Liver (tissue), 8 donors: ENCODE measurements at regions not wholly inside any gene's neighbourhood (a gene's known extent, or its start where the extent isn't known, plus 50 kb on each side); places are given as distances from the start of the nearest gene placed in this dataset.

ENCODE experiments used
- DNase-seq: peaks from one replicate; pipeline ENCODE4 v3.0.0-alpha.2; 2017; ENCODE audit warnings: low spot score
- H3K27ac ChIP-seq, 2 donors: one replicate each; pipeline ENCODE4 v1.7.0; 2013; ENCODE audit warnings: inconsistent platforms in 2 of 2, low read length in 2 of 2, control low read depth in 1 of 2, low read depth in 1 of 2, mild to moderate bottlenecking in 1 of 2
- H3K27me3 ChIP-seq, 4 donors: one replicate each; pipeline versions ENCODE4 v1.6.1 to v1.7.0; 2013; ENCODE audit warnings: low read length in 3 of 4, inconsistent platforms in 1 of 4, mild to moderate bottlenecking in 1 of 4, moderate library complexity in 1 of 4; ENCODE audit not compliant: control insufficient read depth in 4 of 4, insufficient read depth in 4 of 4
- H3K36me3 ChIP-seq, 4 donors: one replicate each; pipeline versions ENCODE4 v1.6.1 to v1.7.0; 2013; ENCODE audit warnings: low read length in 3 of 4, mild to moderate bottlenecking in 3 of 4, low read depth in 1 of 4, moderate library complexity in 1 of 4; ENCODE audit not compliant: control insufficient read depth in 4 of 4, insufficient read depth in 3 of 4
- H3K4me1 ChIP-seq, 4 donors: one replicate each; pipeline versions ENCODE4 v1.6.1 to v1.7.0; 2013; ENCODE audit warnings: low read length in 3 of 4, mild to moderate bottlenecking in 3 of 4, moderate library complexity in 1 of 4; ENCODE audit not compliant: control insufficient read depth in 4 of 4, insufficient read depth in 4 of 4
- H3K4me3 ChIP-seq, 3 donors: one replicate each; pipeline versions ENCODE4 v1.6.1 to v1.7.0; 2013; ENCODE audit warnings: low read length in 3 of 3, control low read depth in 1 of 3, low read depth in 1 of 3, mild to moderate bottlenecking in 1 of 3
- H3K9ac ChIP-seq, 2 donors: one replicate each; pipeline ENCODE4 v1.7.0; 2013; ENCODE audit warnings: low read length in 2 of 2, mild to moderate bottlenecking in 2 of 2, moderate library complexity in 2 of 2, control low read depth in 1 of 2, low read depth in 1 of 2
- H3K9me3 ChIP-seq, 4 donors: one replicate each; pipeline versions ENCODE4 v1.6.1 to v1.7.0; 2013; ENCODE audit warnings: low read length in 3 of 4; ENCODE audit not compliant: control insufficient read depth in 4 of 4
- ATF3 ChIP-seq: IDR thresholded peaks from 2 replicates; pipeline ENCODE4 v1.6.1; 2016; ENCODE audit warnings: antibody characterized with exemption
- CTCF ChIP-seq: fragments of 150-350 bp; IDR thresholded peaks from 2 replicates; pipeline ENCODE4 v1.5.1; 2017; ENCODE audit warnings: improper control_type of control experiment, low read depth, low read length; ENCODE audit not compliant: missing input control
- EGR1 ChIP-seq, 2 donors: IDR thresholded peaks; 2 replicates each; pipeline ENCODE4 v1.6.1; 2016 to 2018; ENCODE audit warnings: antibody characterized with exemption in 2 of 2, low read depth in 2 of 2
- FOXA1 ChIP-seq: IDR thresholded peaks from 2 replicates; pipeline ENCODE4 v1.6.1; 2016; ENCODE audit warnings: antibody characterized with exemption
- FOXA2 ChIP-seq: IDR thresholded peaks from 2 replicates; pipeline ENCODE4 v1.6.1; 2016; ENCODE audit warnings: antibody characterized with exemption
- GABPA ChIP-seq, 2 donors: IDR thresholded peaks in 1 of 2; conservative IDR thresholded peaks in 1 of 2; 2 replicates each; pipeline ENCODE4 v1.6.1; 2016; ENCODE audit warnings: antibody characterized with exemption in 2 of 2, mild to moderate bottlenecking in 1 of 2, moderate library complexity in 1 of 2
- HNF4A ChIP-seq, 2 donors: conservative IDR thresholded peaks; 2 replicates each; pipeline ENCODE4 v1.6.1; 2016; ENCODE audit warnings: antibody characterized with exemption in 2 of 2, mild to moderate bottlenecking in 2 of 2
- HNF4G ChIP-seq: IDR thresholded peaks from 2 replicates; pipeline ENCODE4 v1.6.1; 2016; ENCODE audit warnings: antibody characterized with exemption
- JUND ChIP-seq, 2 donors: IDR thresholded peaks; 2 replicates each; pipeline ENCODE4 v1.6.1; 2016; ENCODE audit warnings: antibody characterized with exemption in 2 of 2
- MAX ChIP-seq: IDR thresholded peaks from 2 replicates; pipeline ENCODE4 v1.6.1; 2016; ENCODE audit warnings: antibody characterized with exemption
- NR2F2 ChIP-seq: IDR thresholded peaks from 2 replicates; pipeline ENCODE4 v1.6.1; 2016; ENCODE audit warnings: antibody characterized with exemption
- RAD21 ChIP-seq, 2 donors: IDR thresholded peaks; 2 replicates each; pipeline ENCODE4 v1.6.1; 2016; ENCODE audit warnings: antibody characterized with exemption in 2 of 2, mild to moderate bottlenecking in 2 of 2
- REST ChIP-seq: IDR thresholded peaks from 2 replicates; pipeline ENCODE4 v1.6.1; 2016; ENCODE audit warnings: antibody characterized with exemption, mild to moderate bottlenecking
- RXRA ChIP-seq, 2 donors: IDR thresholded peaks; 2 replicates each; pipeline ENCODE4 v1.6.1; 2017 to 2018; ENCODE audit warnings: antibody characterized with exemption in 2 of 2, mild to moderate bottlenecking in 1 of 2
- SP1 ChIP-seq: IDR thresholded peaks from 2 replicates; pipeline ENCODE4 v1.6.1; 2018; ENCODE audit warnings: antibody characterized with exemption, mild to moderate bottlenecking
- TAF1 ChIP-seq: conservative IDR thresholded peaks from 2 replicates; pipeline ENCODE4 v1.6.1; 2016; ENCODE audit warnings: antibody characterized with exemption, mild to moderate bottlenecking
- YY1 ChIP-seq: IDR thresholded peaks from 2 replicates; pipeline ENCODE4 v1.6.1; 2016; ENCODE audit warnings: antibody characterized with exemption, mild to moderate bottlenecking
- ZBTB33 ChIP-seq: IDR thresholded peaks from 2 replicates; pipeline ENCODE4 v1.6.1; 2016; ENCODE audit warnings: antibody characterized with exemption
- WGBS: extraction: QIAGEN DNeasy Blood & Tissue Kit; methylation state at CpG from one replicate; pipeline ENCODE4 v1.1.7; 2013; 5-methylcytosine and 5-hydroxymethylcytosine counted together
- donor health status: healthy.
- donor health status: healthy.
- donor health status: healthy.
- donor health status: healthy.
- donor health status: healthy.

GRCh38 chr18:45402485-45403056, 212.7 kb upstream of the SLC14A2 start:
- no peaks in the 10 kb centered on the region for H3K27me3 ChIP-seq
- no peak for DNase-seq

More at GRCh38 chr18:45402485-45403056, 212.7 kb upstream of the SLC14A2 start:
- Histone ChIP-seq H3K27ac (no peak overlapping the region), H3K9me3 (no peaks in the 10 kb centered on the region), H3K4me3 (no peak overlapping the region), H3K36me3 (no peaks in the 10 kb centered on the region), H3K9ac (no peak overlapping the region), H3K4me1 (no peaks in the 10 kb centered on the region)
- TF ChIP-seq NR2F2, result no peak
- no peak for TF ChIP-seq FOXA2
- TF ChIP-seq RAD21 (IDR thresholded peaks at IDR 0.05), result no peak
- no peak for TF ChIP-seq FOXA1
- no peak for TF ChIP-seq HNF4A (conservative IDR thresholded peaks at IDR 0.05)
- TF ChIP-seq EGR1 (IDR thresholded peaks at IDR 0.05; ENCODE audit: low read depth in 2 of 2), result no peak
- no peak for TF ChIP-seq TAF1
- TF ChIP-seq ATF3, result no peak
- no peak for TF ChIP-seq SP1
- TF ChIP-seq ZBTB33, result no peak
- no peak for TF ChIP-seq MAX
- TF ChIP-seq CTCF, result no peak
- no peak for TF ChIP-seq JUND (IDR thresholded peaks at IDR 0.05)
- no peak for TF ChIP-seq RXRA (IDR thresholded peaks at IDR 0.05)
- no peak for TF ChIP-seq YY1
- TF ChIP-seq HNF4G, result no peak
- TF ChIP-seq GABPA (IDR thresholded peaks at IDR 0.05 in 1 of 2, conservative IDR thresholded peaks at IDR 0.05 in 1 of 2), result no peak
- TF ChIP-seq REST, result no peak
- 74% methylated on average over 2 of the region's 2 CpGs for WGBS
